Lung (tissue), 11 donors: ENCODE measurements at regions not wholly inside any gene's neighbourhood (a gene's known extent, or its start where the extent isn't known, plus 50 kb on each side); places are given as distances from the start of the nearest gene placed in this dataset.

ENCODE experiments used
- ATAC-seq: fragments of 200-7000 bp; cut with Tn5 transposase; one replicate; pipeline ENCODE4 v1.9.1; 2020; ENCODE audit warnings: moderate number of reproducible peaks; ENCODE audit not compliant: insufficient read depth, low FRiP score
- DNase-seq, 3 donors: peaks; one replicate each; pipeline ENCODE4 v3.0.0-alpha.2; 2013 to 2017
- H3K27ac ChIP-seq, 2 donors: one replicate each; pipeline ENCODE4 v1.5.1; 2013; ENCODE audit warnings: mild to moderate bottlenecking in 2 of 2, moderate library complexity in 2 of 2, control low read depth in 1 of 2, inconsistent platforms in 1 of 2, low read depth in 1 of 2, low read length in 1 of 2
- H3K27me3 ChIP-seq, 3 donors: one replicate each; pipeline ENCODE4 v1.5.1; 2013; ENCODE audit warnings: low read length in 2 of 3; ENCODE audit not compliant: control insufficient read depth in 3 of 3, insufficient read depth in 3 of 3
- H3K36me3 ChIP-seq, 4 donors: one replicate each; pipeline ENCODE4 v1.5.1; 2013; ENCODE audit warnings: low read length in 4 of 4, mild to moderate bottlenecking in 1 of 4, moderate library complexity in 1 of 4; ENCODE audit not compliant: control insufficient read depth in 4 of 4, insufficient read depth in 4 of 4
- H3K4me1 ChIP-seq, 5 donors: one replicate each; pipeline ENCODE4 v1.5.1; 2013; ENCODE audit warnings: low read length in 5 of 5, mild to moderate bottlenecking in 2 of 5, moderate library complexity in 1 of 5; ENCODE audit not compliant: control insufficient read depth in 5 of 5, insufficient read depth in 5 of 5
- H3K4me3 ChIP-seq: one replicate; pipeline ENCODE4 v1.5.1; 2013; ENCODE audit warnings: mild to moderate bottlenecking, control low read depth, moderate library complexity
- H3K9ac ChIP-seq, 2 donors: one replicate each; pipeline ENCODE4 v1.5.1; 2013; ENCODE audit warnings: low read length in 2 of 2, control low read depth in 1 of 2; ENCODE audit not compliant: insufficient read depth in 1 of 2
- H3K9me3 ChIP-seq, 4 donors: one replicate each; pipeline ENCODE4 v1.5.1; 2013; ENCODE audit warnings: low read length in 3 of 4, mild to moderate bottlenecking in 1 of 4, moderate library complexity in 1 of 4; ENCODE audit not compliant: control insufficient read depth in 4 of 4, insufficient read depth in 3 of 4
- CTCF ChIP-seq: IDR thresholded peaks from 2 replicates; pipeline ENCODE4 v1.5.1; 2012; ENCODE audit warnings: mild to moderate bottlenecking; ENCODE audit errors: control extremely low read depth, extremely low read depth
- WGBS, 2 donors: extraction: QIAGEN DNeasy Blood & Tissue Kit; methylation state at CpG; one replicate each; pipeline ENCODE4 v1.1.7; 2013; 5-methylcytosine and 5-hydroxymethylcytosine counted together
- donor health status: control.
- donor health status: control.
- donor health status: Bipolar disorder and iron deficiency.
- donor health status: healthy.
- donor health status: DM: yes; HTN: yes; CAD: no.

GRCh38 chr4:97106161-97106560 is 1037.1 kb downstream of the STPG2 start:
- H3K27ac ChIP-seq: no peak overlapping the region
- no peak for ATAC-seq
- H3K27me3 ChIP-seq: no peaks in the 10 kb centered on the region
- no peaks in the 10 kb centered on the region for H3K9me3 ChIP-seq
- no peak overlapping the region for H3K4me3 ChIP-seq
- H3K4me1 ChIP-seq: no peaks in the 10 kb centered on the region
- no peaks in the 10 kb centered on the region for H3K36me3 ChIP-seq
- no peak for DNase-seq
- no peak for TF ChIP-seq CTCF
- no peak overlapping the region for H3K9ac ChIP-seq

- Histone ChIP-seq H3K4me3 (no peak overlapping the region), H3K27me3 (no peaks in the 10 kb centered on the region), H3K27ac (no peak overlapping the region), H3K9me3 (no peaks in the 10 kb centered on the region), H3K4me1 (no peaks in the 10 kb centered on the region), H3K36me3 (no peaks in the 10 kb centered on the region), H3K9ac (no peak overlapping the region)
- ATAC-seq: no peak
- DNase-seq: no peak
- no peak for TF ChIP-seq CTCF
- 89% methylated on average over 1 of the region's 1 CpG for WGBS, 2 donors
Observed at GRCh38 chr4:97110506-97110905, 1032.8 kb downstream of the STPG2 start.

- TF ChIP-seq CTCF: no peak
- no peak overlapping the region for H3K27ac ChIP-seq
- H3K9ac ChIP-seq: no peak overlapping the region
- 63 to 72% methylated on average over 2 of the region's 2 CpGs for WGBS, 2 donors
- H3K27me3 ChIP-seq: no peaks in the 10 kb centered on the region
- ATAC-seq (no peak), DNase-seq (no peak)
- H3K4me1 ChIP-seq: no peaks in the 10 kb centered on the region
- H3K4me3 ChIP-seq: no peak overlapping the region
- no peaks in the 10 kb centered on the region for H3K36me3 ChIP-seq
- peaks cover 0 to 2% (median 0%) of the 10 kb centered on the region in 4 donors for H3K9me3 ChIP-seq
Observed at GRCh38 chr4:97116511-97116910, 1026.8 kb downstream of the STPG2 start.

GRCh38 chr4:97121493-97121892 is 1021.8 kb downstream of the STPG2 start:
- no peaks in the 10 kb centered on the region for H3K27me3 ChIP-seq
- H3K36me3 ChIP-seq: no peaks in the 10 kb centered on the region
- H3K9ac ChIP-seq: no peak overlapping the region
- 50 to 55% methylated on average over 1 of the region's 1 CpG for WGBS, 2 donors
- H3K9me3 ChIP-seq: peaks cover 0 to 2% (median under 1%) of the 10 kb centered on the region in 4 donors
- no peak for DNase-seq
- H3K4me3 ChIP-seq: no peak overlapping the region
- no peak for ATAC-seq
- TF ChIP-seq CTCF: no peak
- no peak overlapping the region for H3K27ac ChIP-seq
- no peaks in the 10 kb centered on the region for H3K4me1 ChIP-seq
